ENCODE measurements at regions not wholly inside any gene's neighbourhood (a gene's known extent, or its start where the extent isn't known, plus 50 kb on each side); places are given as distances from the start of the nearest gene placed in this dataset.

GRCh38 chr1:60863131-60863530, 219.2 kb upstream of the NFIA start:
- no peak for TF ChIP-seq CTCF (conservative IDR thresholded peaks at IDR 0.05)
- no peak for TF ChIP-seq EZH2 (IDR thresholded peaks at IDR 0.05; ENCODE audit: low read depth)
